K562 (cell line): ENCODE measurements at regions not wholly inside any gene's neighbourhood (a gene's known extent, or its start where the extent isn't known, plus 50 kb on each side); places are given as distances from the start of the nearest gene placed in this dataset.

Experiments
- ATAC-seq: fragments of 200-7000 bp; cut with Tn5 transposase; 3 replicates; pipeline ENCODE4 v1.9.1; 2020; ENCODE audit warnings: moderate library complexity
- BruUV-seq: library from RNA; stranded (reverse); fragments of 400-500 nt; replicated peaks from 2 replicates; lab custom pipeline; 2021; lab: Mats Ljungman, UMichigan
- CTCF ChIA-PET: fragments of 300-600 bp; formaldehyde crosslinking; extraction: SDS; loops from one replicate; lab custom pipeline; 2021; ENCODE audit warnings: low intra/inter-chr PET ratio; lab: Yijun Ruan, JAX
- POLR2A ChIA-PET: fragments of 300-600, 350-650 bp; sonication (Branson Sonifier 250); formaldehyde crosslinking; extraction: SDS; loops from one replicate; lab custom pipeline; 2021; ENCODE audit warnings: antibody characterized with exemption, inconsistent platforms; lab: Yijun Ruan, JAX
- DNase-seq, 4 experiments: peaks; one replicate each; pipeline versions ENCODE4 v3.0.0 to v3.0.0-alpha.2; 2011 to 2018; ENCODE audit warnings: low spot score in 3 of 4, mixed read lengths in 3 of 4; ENCODE audit errors: extremely low read depth in 1 of 4
- FAIRE-seq: peaks from 2 replicates; lab custom pipeline; 2011; peaks lifted over from hg19 to GRCh38; lab: Jason Lieb, UNC
- H2AFZ ChIP-seq: 2 replicates; pipeline ENCODE4 v1.6.0; 2011; ENCODE audit warnings: low read depth, low read length, control low read depth, inconsistent platforms
- H3K27ac ChIP-seq: fragments of 200-600 bp; 3 replicates; pipeline ENCODE4 v1.8.0; 2011; ENCODE audit warnings: low read depth, mild to moderate bottlenecking, control low read depth, inconsistent platforms, low read length, moderate library complexity, mixed read lengths; ENCODE audit errors: extremely low read depth
- H3K27me3 ChIP-seq, 2 experiments: fragments of 300-600 bp in 1 of 2; 2 replicates in 1 of 2; 3 replicates in 1 of 2; pipeline versions ENCODE4 v1.6.0 to v1.8.0; 2011; ENCODE audit warnings: inconsistent platforms in 2 of 2, low read length in 2 of 2, mild to moderate bottlenecking in 1 of 2, mixed read lengths in 1 of 2, moderate library complexity in 1 of 2; ENCODE audit not compliant: control insufficient read depth in 2 of 2, insufficient read depth in 2 of 2
- H3K36me3 ChIP-seq: fragments of 300-600 bp; 3 replicates; pipeline ENCODE4 v1.8.0; 2011; ENCODE audit warnings: mild to moderate bottlenecking, low read length, inconsistent platforms; ENCODE audit not compliant: control insufficient read depth, insufficient read depth
- H3K4me1 ChIP-seq, 2 experiments: fragments of 200-600 bp in 1 of 2; replicated peaks in 1 of 2; 2 replicates in 1 of 2; 3 replicates in 1 of 2; pipeline versions ENCODE4 v1.5.1 to v1.8.0; 2011; ENCODE audit warnings: inconsistent platforms in 2 of 2, low read length in 2 of 2, mild to moderate bottlenecking in 1 of 2, mixed read lengths in 1 of 2, moderate library complexity in 1 of 2; ENCODE audit not compliant: control insufficient read depth in 2 of 2, insufficient read depth in 2 of 2
- H3K4me2 ChIP-seq: 2 replicates; pipeline ENCODE4 v1.6.1; 2011; ENCODE audit warnings: low read length, control low read depth, inconsistent platforms, mixed read lengths; ENCODE audit not compliant: insufficient read depth
- H3K4me3 ChIP-seq: fragments of 200-600 bp; sonication (generic), shearing (Covaris generic); 2 replicates; pipeline ENCODE4 v1.5.1; 2016; ENCODE audit warnings: control low read depth, inconsistent platforms
- H3K79me2 ChIP-seq: fragments of 200-600 bp; 3 replicates; pipeline ENCODE4 v1.8.0; 2011; ENCODE audit warnings: low read length, inconsistent platforms; ENCODE audit not compliant: control insufficient read depth, insufficient read depth
- H3K9ac ChIP-seq, 2 experiments: 2 replicates each; pipeline versions ENCODE4 v1.6.0 to v1.6.1; 2011; ENCODE audit warnings: low read depth in 2 of 2, low read length in 2 of 2, control low read depth in 1 of 2, inconsistent platforms in 1 of 2, mild to moderate bottlenecking in 1 of 2, mixed read lengths in 1 of 2; ENCODE audit not compliant: insufficient read depth in 1 of 2
- H3K9me1 ChIP-seq: one replicate; pipeline ENCODE4 v1.6.0; 2011; ENCODE audit warnings: inconsistent platforms, mild to moderate bottlenecking, low read length, moderate library complexity; ENCODE audit not compliant: control insufficient read depth, insufficient read depth
- H3K9me3 ChIP-seq: replicated peaks from 2 replicates; pipeline ENCODE4 v1.5.1; 2011; ENCODE audit warnings: low read depth, low read length, inconsistent platforms; ENCODE audit not compliant: control insufficient read depth, insufficient read depth
- H4K20me1 ChIP-seq: replicated peaks from 2 replicates; pipeline ENCODE4 v1.6.1; 2011; ENCODE audit warnings: low read length, inconsistent platforms, mixed read lengths; ENCODE audit not compliant: control insufficient read depth, insufficient read depth
- BCLAF1 ChIP-seq, 2 experiments: fragments of 450-650 bp in 1 of 2; IDR thresholded peaks; 2 replicates each; pipeline ENCODE4 v1.6.1; 2011 to 2017; ENCODE audit warnings: low read depth in 2 of 2, antibody characterized with exemption in 1 of 2, borderline replicate concordance in 1 of 2, low read length in 1 of 2, mild to moderate bottlenecking in 1 of 2, mixed read lengths in 1 of 2; ENCODE audit not compliant: control insufficient read depth in 1 of 2
- ELK3 ChIP-seq: fragments of 450-650 bp; formaldehyde crosslinking; IDR thresholded peaks from 2 replicates; pipeline ENCODE4 v1.4.0; 2020; ENCODE audit warnings: mild to moderate bottlenecking
- HES1 ChIP-seq: fragments of 450-650 bp; IDR thresholded peaks from 2 replicates; pipeline ENCODE4 v1.6.1; 2016; ENCODE audit warnings: low read depth, mild to moderate bottlenecking, moderate library complexity
- PHB2 ChIP-seq: fragments of 450-650 bp; IDR thresholded peaks from 2 replicates; pipeline ENCODE4 v1.6.1; 2017; ENCODE audit warnings: low read depth
- TAF1 ChIP-seq: IDR thresholded peaks from 2 replicates; pipeline ENCODE4 v1.6.1; 2011; ENCODE audit warnings: mild to moderate bottlenecking, low read length, moderate library complexity; ENCODE audit not compliant: insufficient read depth, control insufficient read depth, severe bottlenecking; ENCODE audit errors: extremely low read depth
- ZNF165 ChIP-seq: fragments of 250-450 bp; sonication (Bioruptor Pico); IDR thresholded peaks from 2 replicates; pipeline ENCODE4 v1.4.0; 2020; ENCODE audit warnings: borderline replicate concordance
- ZNF407 ChIP-seq: fragments of 450-650 bp; IDR thresholded peaks from 2 replicates; pipeline ENCODE4 v1.6.1; 2016; ENCODE audit warnings: low read depth
- WGBS: fragments of 100-300 bp; shearing (Covaris generic); methylation state at CpG from one replicate; pipeline ENCODE4 v1.1.6; 2016; ENCODE audit warnings: low coverage, mixed read lengths; ENCODE audit not compliant: insufficient coverage; ENCODE audit errors: missing lambda C conversion rate; 5-methylcytosine and 5-hydroxymethylcytosine counted together
- in situ Hi-C: fragments of 300-500 bp; cut with MboI; formaldehyde crosslinking; loops from 4 replicates; pipeline ENCODE4 v1.15.0; 2018; ENCODE audit warnings: inconsistent platforms, mixed read lengths
- intact Hi-C: fragments of 100-400 bp; cut with micrococcal nuclease; formaldehyde crosslinking; loops from 2 replicates; pipeline ENCODE4 v1.14.2; 2022

GRCh38 chr1:65728504-65728903 lies 64.2 kb upstream of the PDE4B start (continued):
- TF ChIP-seq BCLAF1 (IDR thresholded peaks at IDR 0.05; ENCODE audit: borderline replicate concordance in 1 of 2, control insufficient read depth in 1 of 2, low read depth in 2 of 2, low read length in 1 of 2) (no peak), ZNF165 (no peak), TAF1 (no peak)

GRCh38 chr1:65729259-65729658 lies 63.4 kb upstream of the PDE4B start:
- Histone ChIP-seq H4K20me1 (no peaks in the 10 kb centered on the region), H3K36me3 (no peaks in the 10 kb centered on the region), H3K4me2 (no peak overlapping the region), H3K79me2 (no peaks in the 10 kb centered on the region), H3K9ac (no peak overlapping the region), H3K9me3 (no peaks in the 10 kb centered on the region), H3K27ac (no peak overlapping the region), H3K4me1 (no peaks in the 10 kb centered on the region; a peak in 1 of 5 replicates), H2AFZ (no peak overlapping the region), H3K27me3 (peaks cover 0 to 6% of the 10 kb centered on the region in 2 experiments; a peak in 1 of 5 replicates), H3K4me3 (no peak overlapping the region), H3K9me1 (no peaks in the 10 kb centered on the region)
- no TSS peak for BruUV-seq
- ChIA-PET POLR2A (no interaction called here), CTCF (no interaction called here)
- ATAC-seq (no peak), FAIRE-seq (no peak), DNase-seq (no peak)
- 0% methylated on average over 2 of the region's 2 CpGs for WGBS
- intact Hi-C loops: loop anchor here (10.0 kb wide), 1 partner anchor 716 kb away; no protein-coding TSS in a partner anchor
- in situ Hi-C loops: no loop called here
- TF ChIP-seq HES1 (no peak), PHB2 (no peak), ELK3 (CRISPR knock-in tag) (no peak), ZNF407 (no peak)
